ENCODE measurements at regions not wholly inside any gene's neighbourhood (a gene's known extent, or its start where the extent isn't known, plus 50 kb on each side); places are given as distances from the start of the nearest gene placed in this dataset.

DNA sequence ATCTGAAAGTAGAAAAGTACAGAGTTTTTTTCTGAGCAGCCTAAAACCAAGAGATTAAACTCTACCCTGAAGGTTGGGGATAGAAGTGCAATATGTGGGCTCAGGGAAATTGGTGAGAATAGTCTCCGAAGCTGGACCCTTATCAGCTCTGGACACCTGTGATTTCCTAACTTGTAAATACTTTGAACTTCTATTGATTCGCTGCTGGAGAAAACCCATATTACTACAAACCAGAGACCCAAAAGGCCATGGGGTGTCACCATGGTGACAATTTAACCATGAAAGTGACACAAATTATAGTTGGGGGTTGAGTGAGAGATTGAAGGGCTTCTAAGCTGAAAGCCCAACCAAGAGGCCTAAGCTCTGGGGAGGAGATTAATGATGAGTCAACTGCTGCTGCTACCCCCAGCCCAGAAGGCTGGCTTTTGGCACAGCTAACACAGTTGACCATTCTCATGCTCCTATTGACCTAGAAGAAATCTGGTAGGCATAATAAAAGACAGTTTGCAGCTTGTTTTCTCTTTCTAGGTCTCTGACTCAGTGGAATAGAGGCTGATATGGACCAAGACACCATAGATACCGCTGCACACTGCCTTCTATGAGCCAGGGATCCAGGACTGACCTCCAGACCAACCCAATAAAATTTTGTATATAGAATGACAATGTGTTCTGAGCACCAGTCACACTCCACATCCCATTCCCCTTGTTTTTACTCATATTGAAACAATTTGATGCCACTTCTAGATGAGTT, 131.9 kb upstream of the FNDC3A start:
- Histone ChIP-seq H3K36me3 (no peaks in the 10 kb centered on the region), H3K27me3 (no peaks in the 10 kb centered on the region), H3K4me3 (no peak overlapping the region), H3K27ac (no peak overlapping the region), H3K9me3 (no peaks in the 10 kb centered on the region), H3K4me1 (no peaks in the 10 kb centered on the region)
- intact Hi-C loops (cut with DNase I; ENCODE audit: low total_unique reads) (no loop called here), in situ Hi-C loops (cut with MboI; ENCODE audit: low sequenced_read_pairs in 4 of 4) (no loop called here)
- ATAC-seq (no peak), DNase-seq (no peak)
- TF ChIP-seq, protein P1, sequence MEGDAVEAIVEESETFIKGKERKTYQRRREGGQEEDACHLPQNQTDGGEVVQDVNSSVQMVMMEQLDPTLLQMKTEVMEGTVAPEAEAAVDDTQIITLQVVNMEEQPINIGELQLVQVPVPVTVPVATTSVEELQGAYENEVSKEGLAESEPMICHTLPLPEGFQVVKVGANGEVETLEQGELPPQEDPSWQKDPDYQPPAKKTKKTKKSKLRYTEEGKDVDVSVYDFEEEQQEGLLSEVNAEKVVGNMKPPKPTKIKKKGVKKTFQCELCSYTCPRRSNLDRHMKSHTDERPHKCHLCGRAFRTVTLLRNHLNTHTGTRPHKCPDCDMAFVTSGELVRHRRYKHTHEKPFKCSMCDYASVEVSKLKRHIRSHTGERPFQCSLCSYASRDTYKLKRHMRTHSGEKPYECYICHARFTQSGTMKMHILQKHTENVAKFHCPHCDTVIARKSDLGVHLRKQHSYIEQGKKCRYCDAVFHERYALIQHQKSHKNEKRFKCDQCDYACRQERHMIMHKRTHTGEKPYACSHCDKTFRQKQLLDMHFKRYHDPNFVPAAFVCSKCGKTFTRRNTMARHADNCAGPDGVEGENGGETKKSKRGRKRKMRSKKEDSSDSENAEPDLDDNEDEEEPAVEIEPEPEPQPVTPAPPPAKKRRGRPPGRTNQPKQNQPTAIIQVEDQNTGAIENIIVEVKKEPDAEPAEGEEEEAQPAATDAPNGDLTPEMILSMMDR (IDR thresholded peaks at IDR 0.05 in 4 of 5, conservative IDR thresholded peaks at IDR 0.05 in 1 of 5), result no peak
- no peak for TF ChIP-seq POLR2A (IDR thresholded peaks at IDR 0.05)

DNA sequence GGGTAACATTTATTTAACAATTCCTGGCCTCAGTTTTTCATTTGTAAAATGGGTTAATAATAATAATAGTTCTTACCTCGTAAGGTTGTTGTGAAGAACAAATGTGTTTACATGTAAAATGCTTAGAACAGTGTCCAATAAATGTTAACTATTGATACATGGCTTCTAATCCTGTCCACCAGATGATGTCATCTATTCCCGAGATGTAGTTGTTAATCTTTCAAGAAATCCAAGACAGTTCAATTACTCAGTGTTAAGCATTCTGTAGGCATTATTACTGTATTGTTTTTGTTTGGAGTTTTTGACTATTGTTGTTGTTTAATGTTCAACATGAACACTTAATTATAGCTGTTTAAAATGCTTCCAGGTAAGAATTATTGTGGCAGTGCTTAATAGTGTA, 131.0 kb upstream of the FNDC3A start:
- Histone ChIP-seq H3K36me3 (no peaks in the 10 kb centered on the region), H3K9me3 (no peaks in the 10 kb centered on the region), H3K27ac (no peak overlapping the region), H3K4me1 (no peaks in the 10 kb centered on the region), H3K4me3 (no peak overlapping the region), H3K27me3 (no peaks in the 10 kb centered on the region)
- intact Hi-C loops (cut with DNase I; ENCODE audit: low total_unique reads), result no loop called here
- no peak for DNase-seq
- in situ Hi-C loops (cut with MboI; ENCODE audit: low sequenced_read_pairs in 4 of 4), result no loop called here
- no peak for ATAC-seq
- TF ChIP-seq POLR2A (IDR thresholded peaks at IDR 0.05), result no peak
- TF ChIP-seq, protein P1 (IDR thresholded peaks at IDR 0.05 in 4 of 5, conservative IDR thresholded peaks at IDR 0.05 in 1 of 5), result no peak

DNA sequence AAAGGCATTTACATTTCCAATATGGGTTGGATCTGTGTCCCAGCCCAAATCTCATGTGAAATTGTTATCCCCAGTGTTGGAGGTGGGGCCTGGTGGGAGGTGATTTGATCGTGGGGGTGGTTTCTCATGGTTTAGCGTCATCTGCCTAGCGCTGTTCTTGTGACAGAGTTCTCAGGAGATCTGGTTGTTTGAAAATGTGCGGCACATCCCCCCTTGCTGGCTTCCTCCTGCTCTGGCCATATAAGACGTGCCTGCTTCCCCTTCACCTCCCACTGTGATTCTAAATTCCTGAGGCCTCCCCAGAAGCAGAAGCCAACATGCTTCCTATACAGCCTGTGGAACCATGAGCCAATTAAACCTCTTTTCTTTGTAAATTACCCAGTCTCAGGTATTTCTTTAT, 126.2 kb upstream of the FNDC3A start:
- no peaks in the 10 kb centered on the region for H3K4me1 ChIP-seq
- H3K4me3 ChIP-seq, result no peak overlapping the region
- TF ChIP-seq, protein P1 (IDR thresholded peaks at IDR 0.05 in 4 of 5, conservative IDR thresholded peaks at IDR 0.05 in 1 of 5), result no peak
- TF ChIP-seq POLR2A (IDR thresholded peaks at IDR 0.05), result no peak
- no peaks in the 10 kb centered on the region for H3K9me3 ChIP-seq
- ATAC-seq, result no peak
- in situ Hi-C loops (cut with MboI; ENCODE audit: low sequenced_read_pairs in 4 of 4), result no loop called here
- H3K36me3 ChIP-seq, result no peaks in the 10 kb centered on the region
- no peaks in the 10 kb centered on the region for H3K27me3 ChIP-seq
- H3K27ac ChIP-seq, result no peak overlapping the region
- no peak for DNase-seq
- intact Hi-C loops (cut with DNase I; ENCODE audit: low total_unique reads), result no loop called here

DNA sequence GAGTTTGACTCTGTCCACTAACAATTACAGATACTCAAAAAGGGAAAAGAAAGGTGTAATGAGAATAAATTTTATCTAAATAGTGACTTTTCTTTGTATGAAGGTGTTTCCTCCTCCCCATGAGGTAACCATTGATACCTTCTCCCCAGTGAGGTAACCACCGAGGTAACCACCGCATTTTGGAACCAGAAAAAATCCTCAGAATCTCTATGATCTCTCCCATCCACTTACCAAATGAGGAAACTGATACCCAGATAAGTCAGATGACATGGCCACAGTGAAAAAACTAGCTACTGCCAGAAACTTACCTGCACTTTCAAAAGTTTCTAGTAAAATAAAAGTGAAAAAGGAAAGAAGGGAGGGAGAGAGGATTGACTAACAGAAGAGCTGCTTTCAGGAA, 124.0 kb upstream of the FNDC3A start:
- ATAC-seq, result no peak
- in situ Hi-C loops (cut with MboI; ENCODE audit: low sequenced_read_pairs in 4 of 4), result no loop called here
- no peak for TF ChIP-seq POLR2A (IDR thresholded peaks at IDR 0.05)
- TF ChIP-seq, protein P1 (IDR thresholded peaks at IDR 0.05 in 4 of 5, conservative IDR thresholded peaks at IDR 0.05 in 1 of 5), result no peak

More for the DNA sequence above, 124.0 kb upstream of the FNDC3A start:
- Histone ChIP-seq H3K27me3 (no peaks in the 10 kb centered on the region), H3K36me3 (no peaks in the 10 kb centered on the region), H3K27ac (no peak overlapping the region), H3K4me1 (no peaks in the 10 kb centered on the region), H3K9me3 (no peaks in the 10 kb centered on the region), H3K4me3 (no peak overlapping the region)
- DNase-seq, result no peak
- intact Hi-C loops (cut with DNase I; ENCODE audit: low total_unique reads), result no loop called here
